ENCODE measurements at regions not wholly inside any gene's neighbourhood (a gene's known extent, or its start where the extent isn't known, plus 50 kb on each side); places are given as distances from the start of the nearest gene placed in this dataset.
A peak's percentile ranks its signal among the peaks of the same experiment; 100 is the strongest.

DNA sequence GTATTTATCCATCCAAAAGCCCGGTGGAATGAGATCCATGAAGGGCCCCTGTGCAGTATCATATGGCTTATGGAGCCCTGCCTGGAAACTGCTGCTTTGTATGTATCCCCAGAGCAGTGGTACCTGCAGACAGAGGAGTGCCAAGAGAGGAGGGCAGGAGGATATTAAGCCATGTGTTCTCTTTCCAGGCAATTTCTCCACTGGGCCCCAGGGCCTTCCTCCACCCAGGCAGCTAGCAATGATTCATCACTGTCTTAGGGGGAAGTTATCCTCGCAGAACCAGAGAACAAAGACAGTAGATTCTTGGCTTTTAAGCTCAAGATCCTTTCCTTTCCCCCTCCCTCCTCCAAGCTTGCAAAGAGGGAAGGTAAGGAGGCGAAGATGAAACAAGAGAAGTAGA, 98.1 kb downstream of the LRRC30 start:
- no peak for TF ChIP-seq POLR2A (IDR thresholded peaks at IDR 0.05)
- TF ChIP-seq POLR2AphosphoS5 (IDR thresholded peaks at IDR 0.05), result no peak
- no peak for TF ChIP-seq EP300 (IDR thresholded peaks at IDR 0.05)
- TF ChIP-seq, protein P1, sequence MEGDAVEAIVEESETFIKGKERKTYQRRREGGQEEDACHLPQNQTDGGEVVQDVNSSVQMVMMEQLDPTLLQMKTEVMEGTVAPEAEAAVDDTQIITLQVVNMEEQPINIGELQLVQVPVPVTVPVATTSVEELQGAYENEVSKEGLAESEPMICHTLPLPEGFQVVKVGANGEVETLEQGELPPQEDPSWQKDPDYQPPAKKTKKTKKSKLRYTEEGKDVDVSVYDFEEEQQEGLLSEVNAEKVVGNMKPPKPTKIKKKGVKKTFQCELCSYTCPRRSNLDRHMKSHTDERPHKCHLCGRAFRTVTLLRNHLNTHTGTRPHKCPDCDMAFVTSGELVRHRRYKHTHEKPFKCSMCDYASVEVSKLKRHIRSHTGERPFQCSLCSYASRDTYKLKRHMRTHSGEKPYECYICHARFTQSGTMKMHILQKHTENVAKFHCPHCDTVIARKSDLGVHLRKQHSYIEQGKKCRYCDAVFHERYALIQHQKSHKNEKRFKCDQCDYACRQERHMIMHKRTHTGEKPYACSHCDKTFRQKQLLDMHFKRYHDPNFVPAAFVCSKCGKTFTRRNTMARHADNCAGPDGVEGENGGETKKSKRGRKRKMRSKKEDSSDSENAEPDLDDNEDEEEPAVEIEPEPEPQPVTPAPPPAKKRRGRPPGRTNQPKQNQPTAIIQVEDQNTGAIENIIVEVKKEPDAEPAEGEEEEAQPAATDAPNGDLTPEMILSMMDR (IDR thresholded peaks at IDR 0.05), result no peak
- no peak for DNase-seq

DNA sequence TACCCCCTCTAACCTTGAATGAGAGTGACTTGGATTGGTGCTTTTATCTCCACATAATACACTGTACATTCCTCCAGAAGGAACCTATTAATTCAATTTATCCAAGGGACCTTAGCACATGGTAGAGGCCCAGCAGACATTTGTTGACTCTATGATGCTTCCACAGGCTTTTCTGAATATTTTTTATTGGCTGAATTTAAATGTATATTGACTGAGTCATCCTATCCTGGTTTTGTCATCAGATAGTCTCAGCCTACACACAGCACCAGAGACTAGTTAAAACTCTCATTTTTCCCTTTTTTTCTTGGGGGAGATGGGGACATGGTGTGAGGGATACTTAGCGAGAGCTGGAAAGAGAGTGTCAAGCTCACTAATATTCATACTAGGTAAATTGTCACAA, 101.6 kb downstream of the LRRC30 start:
- TF ChIP-seq EP300 (IDR thresholded peaks at IDR 0.05) (no peak), POLR2A (IDR thresholded peaks at IDR 0.05) (no peak), POLR2AphosphoS5 (IDR thresholded peaks at IDR 0.05) (no peak)
- TF ChIP-seq, protein P1 (IDR thresholded peaks at IDR 0.05), result no peak
- WGBS, 2 donors, result 92 to 100% methylated on average over 1 of the region's 1 CpG

More for the DNA sequence above, 98.1 kb downstream of the LRRC30 start:
- 37 to 50% methylated on average over 3 of the region's 3 CpGs for WGBS, 2 donors
- peaks cover 0 to 9% (median 7%) of the 10 kb centered on the region in 4 donors for H3K4me1 ChIP-seq
- no peaks in the 10 kb centered on the region for H3K36me3 ChIP-seq
- no peak overlapping the region for H3K27ac ChIP-seq
- no peaks in the 10 kb centered on the region for H3K9me3 ChIP-seq
- no peaks in the 10 kb centered on the region for H3K27me3 ChIP-seq
- no peak for ATAC-seq (ENCODE audit: low FRiP score in 2 of 2)
- H3K4me3 ChIP-seq, result no peak overlapping the region

DNA sequence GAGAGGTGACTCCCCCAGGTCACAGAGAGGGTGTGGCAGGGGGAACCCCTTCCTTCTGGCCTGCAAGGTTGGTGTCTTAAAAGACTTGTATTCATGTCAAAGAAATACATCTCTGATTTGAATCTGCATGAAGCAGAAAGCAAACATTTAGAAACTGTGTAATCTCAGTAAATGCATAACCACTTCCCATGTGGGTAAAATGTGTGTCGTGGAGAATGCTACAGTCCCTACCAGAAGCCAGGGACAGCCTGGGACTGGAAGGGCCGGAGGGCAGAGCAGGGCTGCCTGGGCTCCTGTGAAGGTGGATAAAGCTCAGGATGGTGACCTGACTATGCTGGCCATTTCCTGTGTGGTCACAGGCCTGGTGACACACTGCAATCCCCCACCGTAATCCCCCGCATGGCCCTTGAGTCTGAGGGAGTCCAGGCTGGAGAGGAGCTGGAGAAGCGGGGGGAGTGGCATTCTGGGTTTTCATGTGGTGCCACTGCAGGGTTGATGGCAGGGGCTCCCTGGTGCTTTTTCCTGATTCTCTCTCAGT, 102.2 kb downstream of the LRRC30 start:
- no peak for ATAC-seq (ENCODE audit: low FRiP score in 2 of 2)
- 90% methylated on average over 5 of the region's 5 CpGs for WGBS, 2 donors
- Histone ChIP-seq H3K27me3 (no peaks in the 10 kb centered on the region), H3K4me1 (no peaks in the 10 kb centered on the region), H3K9me3 (no peaks in the 10 kb centered on the region), H3K4me3 (no peak overlapping the region), H3K36me3 (no peaks in the 10 kb centered on the region), H3K27ac (no peak overlapping the region)
- TF ChIP-seq POLR2AphosphoS5 (IDR thresholded peaks at IDR 0.05) (no peak), EP300 (IDR thresholded peaks at IDR 0.05) (no peak), POLR2A (IDR thresholded peaks at IDR 0.05) (no peak)
- TF ChIP-seq, protein P1 (IDR thresholded peaks at IDR 0.05), result no peak
- no peak for DNase-seq

More for the DNA sequence above, 101.6 kb downstream of the LRRC30 start:
- ATAC-seq (ENCODE audit: low FRiP score in 2 of 2) (no peak), DNase-seq (no peak)
- no peaks in the 10 kb centered on the region for H3K27me3 ChIP-seq
- no peaks in the 10 kb centered on the region for H3K4me1 ChIP-seq
- no peaks in the 10 kb centered on the region for H3K36me3 ChIP-seq
- H3K4me3 ChIP-seq, result no peak overlapping the region
- H3K27ac ChIP-seq, result no peak overlapping the region
- no peaks in the 10 kb centered on the region for H3K9me3 ChIP-seq

DNA sequence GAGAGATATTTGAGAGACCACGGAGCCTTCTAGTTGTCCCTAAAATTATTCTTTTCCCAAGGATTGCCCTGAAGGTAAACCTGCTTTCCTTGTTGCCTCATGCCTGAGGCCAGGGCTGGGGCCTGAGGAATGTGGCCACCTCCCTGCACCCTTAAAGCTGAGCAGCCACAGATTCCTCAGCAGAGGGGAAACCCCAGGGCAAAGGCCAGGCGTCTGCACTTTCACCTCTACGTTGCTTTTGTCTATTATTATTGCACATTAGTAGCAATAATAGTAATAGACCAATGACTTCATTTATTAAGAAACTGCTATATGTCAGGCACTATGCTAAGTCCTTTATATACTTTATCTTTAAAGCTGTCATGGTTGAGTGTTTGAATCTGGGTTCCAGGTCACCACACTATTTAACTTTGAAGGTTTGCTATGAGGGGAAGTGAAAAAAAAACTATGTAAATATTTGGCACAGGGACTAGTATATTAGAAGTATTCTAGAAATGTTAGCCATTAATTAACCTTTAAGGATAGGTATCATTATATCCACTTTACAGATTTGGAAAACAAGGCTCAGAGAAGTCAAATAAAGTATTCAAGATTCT, 104.2 kb downstream of the LRRC30 start:
- no peaks in the 10 kb centered on the region for H3K27me3 ChIP-seq
- no peak overlapping the region for H3K4me3 ChIP-seq
- no peak overlapping the region for H3K27ac ChIP-seq
- no peaks in the 10 kb centered on the region for H3K9me3 ChIP-seq
- 39 to 62% methylated on average over 3 of the region's 3 CpGs for WGBS, 2 donors
- ATAC-seq (ENCODE audit: low FRiP score in 2 of 2), result peak in 1 of 2 donors; percentile 60
- DNase-seq, result no peak
- TF ChIP-seq EP300 (IDR thresholded peaks at IDR 0.05) (no peak), POLR2AphosphoS5 (IDR thresholded peaks at IDR 0.05) (no peak), POLR2A (IDR thresholded peaks at IDR 0.05) (no peak)
- TF ChIP-seq, protein P1 (IDR thresholded peaks at IDR 0.05), result no peak
- H3K4me1 ChIP-seq, result no peaks in the 10 kb centered on the region
- H3K36me3 ChIP-seq, result no peaks in the 10 kb centered on the region

DNA sequence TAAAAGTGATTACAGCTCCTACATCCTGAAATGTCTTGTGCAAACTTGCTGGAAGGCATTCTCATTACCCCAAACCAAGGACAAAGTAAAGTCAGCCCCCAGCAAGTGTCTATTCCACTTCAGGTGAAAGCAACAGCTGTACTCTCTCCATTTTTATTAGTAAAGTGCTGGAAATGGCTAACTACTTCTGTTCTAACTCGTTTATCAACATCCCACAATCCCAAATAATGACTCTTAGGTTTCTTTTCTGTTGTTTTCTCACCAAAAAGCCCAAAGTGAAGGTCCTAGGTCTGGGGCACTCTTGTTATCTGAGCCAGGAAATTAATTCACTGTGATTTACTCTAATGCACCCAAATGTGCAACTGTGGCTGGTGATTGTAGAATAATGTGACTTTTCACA, 105.7 kb downstream of the LRRC30 start:
- Histone ChIP-seq H3K4me3 (no peak overlapping the region), H3K36me3 (no peaks in the 10 kb centered on the region), H3K9me3 (no peaks in the 10 kb centered on the region), H3K27me3 (no peaks in the 10 kb centered on the region), H3K4me1 (no peaks in the 10 kb centered on the region), H3K27ac (no peak overlapping the region)
- TF ChIP-seq, protein P1 (IDR thresholded peaks at IDR 0.05), result no peak
- TF ChIP-seq POLR2A (IDR thresholded peaks at IDR 0.05) (no peak), EP300 (IDR thresholded peaks at IDR 0.05) (no peak), POLR2AphosphoS5 (IDR thresholded peaks at IDR 0.05) (no peak)
- 56 to 75% methylated on average over 1 of the region's 1 CpG for WGBS, 2 donors
- DNase-seq (no peak), ATAC-seq (ENCODE audit: low FRiP score in 2 of 2) (no peak)

All from upper lobe of left lung (tissue), 6 donors.